Stimulated activated effector memory CD8-positive, alpha-beta T cell treated with anti-CD3 and anti-CD28 coated beads, Interleukin-12 subunit alpha, Interleukin-12 subunit beta, amount 100 ng/mL, for 72 hours (primary cell): ENCODE measurements at regions not wholly inside any gene's neighbourhood (a gene's known extent, or its start where the extent isn't known, plus 50 kb on each side); places are given as distances from the start of the nearest gene placed in this dataset.
"Not testable (repeated sequence)": the region's sequence is repeated elsewhere in the genome, so short reads cannot be mapped to it uniquely, and the experiment has no call there.

Source experiments
- ATAC-seq: fragments of 150-1000 bp; cut with Tn5 transposase; 2 replicates; pipeline ENCODE4 v1.10.0; 2021
- DNase-seq, 2 donors: peaks; one replicate each; pipeline ENCODE4 v3.0.0; 2021 to 2022; ENCODE audit warnings: low spot score in 2 of 2
- H3K27ac Mint-ChIP-seq: one replicate; pipeline ENCODE4 v1.8.0; 2022; ENCODE audit warnings: mild to moderate bottlenecking, mixed read lengths
- H3K36me3 Mint-ChIP-seq: one replicate; pipeline ENCODE4 v1.8.0; 2022; ENCODE audit warnings: mild to moderate bottlenecking, mixed read lengths
- H3K4me1 Mint-ChIP-seq: one replicate; pipeline ENCODE4 v1.8.0; 2022; ENCODE audit warnings: mixed read lengths
- H3K4me3 Mint-ChIP-seq: one replicate; pipeline ENCODE4 v1.8.0; 2022; ENCODE audit warnings: mild to moderate bottlenecking, mixed read lengths
- H3K9me3 Mint-ChIP-seq: one replicate; pipeline ENCODE4 v1.8.0; 2022; ENCODE audit warnings: mixed read lengths

GRCh38 chr7:20466543-20467021 lies 135.9 kb downstream of the ITGB8 start:
- Mint-ChIP-seq H3K4me1 (no peaks in the 10 kb centered on the region), H3K27ac (no peak overlapping the region)
- no peak for DNase-seq

GRCh38 chr7:20470082-20470481 lies 139.4 kb downstream of the ITGB8 start:
- ATAC-seq = no peak
- H3K4me3 Mint-ChIP-seq = no peak overlapping the region
- H3K9me3 Mint-ChIP-seq = peaks cover 18% of the 10 kb centered on the region
- DNase-seq = no peak
- H3K27ac Mint-ChIP-seq = no peak overlapping the region
- H3K36me3 Mint-ChIP-seq = no peaks in the 10 kb centered on the region
- H3K4me1 Mint-ChIP-seq = no peaks in the 10 kb centered on the region

More at GRCh38 chr7:20466543-20467021, 135.9 kb downstream of the ITGB8 start:
- Mint-ChIP-seq H3K36me3 (no peaks in the 10 kb centered on the region), H3K4me3 (no peak overlapping the region), H3K9me3 (peaks cover 16% of the 10 kb centered on the region)
- ATAC-seq = no peak

- H3K9me3 Mint-ChIP-seq = peaks cover 17% of the 10 kb centered on the region
- H3K4me3 Mint-ChIP-seq = no peak overlapping the region
- no peaks in the 10 kb centered on the region for H3K4me1 Mint-ChIP-seq
- no peaks in the 10 kb centered on the region for H3K36me3 Mint-ChIP-seq
- H3K27ac Mint-ChIP-seq = no peak overlapping the region
- ATAC-seq = no peak
- no peak for DNase-seq
Observed at GRCh38 chr7:20470726-20471125, 140.0 kb downstream of the ITGB8 start.

- no peak for DNase-seq
- Mint-ChIP-seq H3K4me3 (no peak overlapping the region), H3K27ac (no peak overlapping the region), H3K9me3 (peaks cover 18% of the 10 kb centered on the region), H3K36me3 (no peaks in the 10 kb centered on the region), H3K4me1 (no peaks in the 10 kb centered on the region)
- ATAC-seq = no peak
Observed at GRCh38 chr7:20474249-20474648, 141.2 kb upstream of the ABCB5 start.

GRCh38 chr7:20475756-20476155 lies 139.7 kb upstream of the ABCB5 start:
- Mint-ChIP-seq H3K9me3 (peaks cover 13% of the 10 kb centered on the region), H3K36me3 (no peaks in the 10 kb centered on the region), H3K27ac (no peak overlapping the region), H3K4me3 (no peak overlapping the region), H3K4me1 (no peaks in the 10 kb centered on the region)
- no peak for DNase-seq
- no peak for ATAC-seq

GRCh38 chr7:20477067-20477466 lies 138.4 kb upstream of the ABCB5 start:
- Mint-ChIP-seq H3K36me3 (no peaks in the 10 kb centered on the region), H3K4me1 (no peaks in the 10 kb centered on the region), H3K27ac (no peak overlapping the region), H3K4me3 (no peak overlapping the region), H3K9me3 (peaks cover 5% of the 10 kb centered on the region)
- DNase-seq (no peak), ATAC-seq (no peak)

- peaks cover 5% of the 10 kb centered on the region for H3K9me3 Mint-ChIP-seq
- H3K36me3 Mint-ChIP-seq = no peaks in the 10 kb centered on the region
- ATAC-seq (no peak), DNase-seq (no peak)
- H3K4me1 Mint-ChIP-seq = no peaks in the 10 kb centered on the region
- H3K27ac Mint-ChIP-seq = no peak overlapping the region
- H3K4me3 Mint-ChIP-seq = no peak overlapping the region
Observed at GRCh38 chr7:20479706-20480105, 135.8 kb upstream of the ABCB5 start.

GRCh38 chr7:20482071-20482470 lies 133.4 kb upstream of the ABCB5 start:
- Mint-ChIP-seq H3K9me3 (peaks cover 2% of the 10 kb centered on the region), H3K4me1 (no peaks in the 10 kb centered on the region), H3K4me3 (no peak overlapping the region), H3K36me3 (no peaks in the 10 kb centered on the region), H3K27ac (no peak overlapping the region)
- no peak for DNase-seq
- ATAC-seq = no peak

- ATAC-seq (no peak), DNase-seq (no peak)
- Mint-ChIP-seq H3K9me3 (peaks cover 17% of the 10 kb centered on the region), H3K4me1 (no peaks in the 10 kb centered on the region), H3K4me3 (no peak overlapping the region), H3K36me3 (no peaks in the 10 kb centered on the region), H3K27ac (no peak overlapping the region)
Observed at GRCh38 chr7:20484356-20484755, 131.1 kb upstream of the ABCB5 start.

GRCh38 chr7:20488850-20489249 lies 126.6 kb upstream of the ABCB5 start:
- Mint-ChIP-seq H3K9me3 (peaks cover 22% of the 10 kb centered on the region), H3K36me3 (no peaks in the 10 kb centered on the region), H3K4me1 (no peaks in the 10 kb centered on the region), H3K27ac (no peak overlapping the region), H3K4me3 (no peak overlapping the region)
- ATAC-seq (no peak), DNase-seq (no peak)

GRCh38 chr7:20491284-20491683 lies 124.2 kb upstream of the ABCB5 start:
- DNase-seq (no peak), ATAC-seq (no peak)
- Mint-ChIP-seq H3K27ac (no peak overlapping the region), H3K4me3 (no peak overlapping the region), H3K36me3 (no peaks in the 10 kb centered on the region), H3K4me1 (no peaks in the 10 kb centered on the region), H3K9me3 (peaks cover 22% of the 10 kb centered on the region)

- Mint-ChIP-seq H3K36me3 (no peaks in the 10 kb centered on the region), H3K4me1 (no peaks in the 10 kb centered on the region), H3K9me3 (peaks cover 20% of the 10 kb centered on the region), H3K27ac (no peak overlapping the region), H3K4me3 (no peak overlapping the region)
- DNase-seq (no peak), ATAC-seq (no peak)
Observed at GRCh38 chr7:20494566-20494965, 120.9 kb upstream of the ABCB5 start.

GRCh38 chr7:20501473-20501872 lies 114.0 kb upstream of the ABCB5 start:
- not testable (repeated sequence) for H3K36me3 Mint-ChIP-seq, H3K27ac Mint-ChIP-seq, H3K4me3 Mint-ChIP-seq, ATAC-seq, DNase-seq, H3K4me1 Mint-ChIP-seq
- H3K9me3 Mint-ChIP-seq = peaks cover 22% of the 10 kb centered on the region

GRCh38 chr7:20503278-20503950 lies 112.1 kb upstream of the ABCB5 start:
- H3K4me1 Mint-ChIP-seq = no peaks in the 10 kb centered on the region
- no peak for ATAC-seq

GRCh38 chr7:20504060-20504459 lies 111.4 kb upstream of the ABCB5 start:
- H3K4me1 Mint-ChIP-seq = no peaks in the 10 kb centered on the region
- no peak overlapping the region for H3K4me3 Mint-ChIP-seq
- H3K36me3 Mint-ChIP-seq = no peaks in the 10 kb centered on the region
- ATAC-seq (no peak), DNase-seq (no peak)
- peaks cover 13% of the 10 kb centered on the region for H3K9me3 Mint-ChIP-seq
- H3K27ac Mint-ChIP-seq = no peak overlapping the region

More at GRCh38 chr7:20503278-20503950, 112.1 kb upstream of the ABCB5 start:
- no peak for DNase-seq
- H3K9me3 Mint-ChIP-seq = peaks cover 19% of the 10 kb centered on the region
- no peaks in the 10 kb centered on the region for H3K36me3 Mint-ChIP-seq
- no peak overlapping the region for H3K4me3 Mint-ChIP-seq
- no peak overlapping the region for H3K27ac Mint-ChIP-seq

GRCh38 chr7:20506175-20506574 lies 109.3 kb upstream of the ABCB5 start:
- Mint-ChIP-seq H3K4me3 (no peak overlapping the region), H3K27ac (no peak overlapping the region), H3K9me3 (peaks cover 13% of the 10 kb centered on the region), H3K4me1 (no peaks in the 10 kb centered on the region), H3K36me3 (no peaks in the 10 kb centered on the region)
- no peak for ATAC-seq
- no peak for DNase-seq
